Motor neuron (in vitro differentiated cells): ENCODE measurements at regions not wholly inside any gene's neighbourhood (a gene's known extent, or its start where the extent isn't known, plus 50 kb on each side); places are given as distances from the start of the nearest gene placed in this dataset.
A peak's percentile ranks its signal among the peaks of the same experiment; 100 is the strongest.

Experiments used
- ATAC-seq, 8 experiments: fragments of 200-7000 bp; cut with Tn5 transposase; replicated peaks in 6 of 8; 2 replicates each; pipeline ENCODE4 v1.8.0; 2021; ENCODE audit warnings: mild to moderate bottlenecking in 8 of 8, moderate library complexity in 8 of 8
- H3K27ac ChIP-seq, 2 donors: fragments of 250-450 bp; sonication (Bioruptor Pico); 2 replicates each; pipeline ENCODE4 v1.9.0; 2021; ENCODE audit warnings: antibody characterized with exemption in 2 of 2, mild to moderate bottlenecking in 2 of 2, moderate library complexity in 1 of 2
- H3K4me1 ChIP-seq, 2 donors: fragments of 250-450 bp; sonication (Bioruptor Pico); replicated peaks in 1 of 2; 2 replicates each; pipeline ENCODE4 v1.6.1; 2021; ENCODE audit warnings: antibody characterized with exemption in 2 of 2, mild to moderate bottlenecking in 2 of 2, moderate library complexity in 1 of 2
- H3K4me3 ChIP-seq, 5 donors: fragments of 250-450 bp; sonication (Bioruptor Pico); 2 replicates each; pipeline ENCODE4 v1.9.0; 2021; ENCODE audit warnings: antibody characterized with exemption in 5 of 5, mild to moderate bottlenecking in 5 of 5, moderate library complexity in 4 of 5
- WGBS, 10 experiments: fragments of 450-650 bp; shearing (Covaris generic); methylation state at CpG; one replicate each; pipeline ENCODE4 v1.0.0; 2022; 5-methylcytosine and 5-hydroxymethylcytosine counted together
- in situ Hi-C, 9 experiments: fragments of 400-800 bp; cut with MboI; loops; one replicate each; pipeline ENCODE4 v1.15.0; 2021; ENCODE audit warnings: low sequenced_read_pairs in 9 of 9, low pct_unique_long_range_greater_than_20kb in 2 of 9; ENCODE audit not compliant: unreplicated experiment in 9 of 9

DNA sequence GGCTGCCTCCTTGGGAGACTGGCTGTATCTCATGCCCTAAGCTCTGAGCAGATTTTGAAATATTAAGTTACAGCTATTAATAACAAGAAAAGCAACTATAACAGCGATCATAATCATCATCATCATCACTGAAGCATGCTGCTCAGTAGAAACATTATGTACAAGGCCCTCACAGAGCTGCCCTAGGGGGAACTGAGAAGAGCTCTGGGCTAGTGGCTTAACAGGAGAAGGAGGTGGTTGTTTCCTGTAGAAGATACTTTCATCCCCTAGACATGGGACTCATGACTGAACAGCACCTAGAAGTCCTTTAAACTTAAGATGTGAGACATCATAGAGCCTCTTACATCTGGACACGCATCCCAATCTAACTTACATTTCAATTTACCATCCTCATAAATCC lies 332.8 kb upstream of the PLET1 start:
- in situ Hi-C loops, result loop anchor here in 7 of 9 experiments (25.0 kb wide), 4 partner anchors 306 to 694 kb away; partner anchors contain the start of gene NCAM1 (in 3 of the 7)
- Histone ChIP-seq H3K27ac (no peak overlapping the region), H3K4me1 (peaks cover 22 to 24% of the 10 kb centered on the region in 2 donors), H3K4me3 (no peak overlapping the region)
- ATAC-seq, result no peak
- 60 to 100% (median 80%) methylated on average over 1 to 2 of the region's 2 CpGs; no CpG with 5 or more reads in 5 of the 10 experiments for WGBS, 10 experiments

DNA sequence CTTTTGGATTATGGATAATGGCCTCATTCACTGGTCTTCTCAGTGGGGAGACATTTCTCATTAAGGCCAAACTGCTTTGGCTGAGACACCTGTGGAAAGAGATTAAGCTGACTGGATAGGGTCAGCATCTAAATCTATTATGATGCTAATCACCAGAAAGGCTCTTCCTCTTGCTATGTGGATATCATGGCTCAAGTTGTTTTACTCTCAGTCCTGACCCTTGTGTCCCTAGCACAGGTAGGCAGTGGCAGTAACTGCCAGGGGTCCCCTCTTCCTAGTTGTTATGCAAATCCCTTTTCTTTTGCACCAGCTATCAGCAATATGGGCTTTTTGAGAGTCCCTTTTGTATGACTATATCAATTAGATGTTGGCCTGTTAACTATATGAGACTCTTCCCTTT lies 335.7 kb upstream of the PLET1 start:
- no peak for ATAC-seq
- peaks cover 0 to 2% of the 10 kb centered on the region in 2 donors for H3K4me1 ChIP-seq
- in situ Hi-C loops, result loop anchor here in 7 of 9 experiments (25.0 kb wide), 4 partner anchors 309 to 691 kb away; partner anchors contain the start of gene NCAM1 (in 3 of the 7)
- H3K4me3 ChIP-seq, result no peak overlapping the region
- H3K27ac ChIP-seq, result no peak overlapping the region

DNA sequence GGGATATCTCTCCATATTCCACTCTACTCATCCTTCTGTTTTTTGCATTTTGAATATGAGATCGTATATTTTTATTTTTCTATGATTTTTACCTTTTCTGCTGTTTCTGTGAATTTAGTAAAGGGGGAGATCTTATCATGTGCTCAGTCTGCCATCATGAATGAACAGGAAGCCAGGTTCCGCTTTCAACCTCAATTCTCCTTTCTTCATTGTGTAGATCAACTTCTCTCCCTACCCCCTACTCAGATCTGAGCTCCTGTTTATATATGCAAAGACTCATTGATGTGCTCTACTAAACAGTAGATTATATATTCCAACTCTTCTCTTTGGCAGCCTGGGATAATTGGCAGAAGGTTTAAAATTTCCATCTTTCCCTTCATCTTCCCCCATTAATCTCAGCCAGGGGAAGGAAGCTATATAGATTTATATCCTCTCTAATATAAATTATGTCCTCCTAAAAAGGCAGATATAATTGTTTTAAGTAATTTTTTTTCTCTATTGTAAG lies 336.7 kb upstream of the PLET1 start:
- H3K27ac ChIP-seq, result no peak overlapping the region
- 42 to 100% (median 95%) methylated on average over 1 to 2 of the region's 2 CpGs for WGBS, 10 experiments
- no peak for ATAC-seq
- no peak overlapping the region for H3K4me3 ChIP-seq
- in situ Hi-C loops, result loop anchor here in 7 of 9 experiments (25.0 kb wide), 4 partner anchors 310 to 690 kb away; partner anchors contain the start of gene NCAM1 (in 3 of the 7)
- H3K4me1 ChIP-seq, result peaks cover 0 to 2% of the 10 kb centered on the region in 2 donors

DNA sequence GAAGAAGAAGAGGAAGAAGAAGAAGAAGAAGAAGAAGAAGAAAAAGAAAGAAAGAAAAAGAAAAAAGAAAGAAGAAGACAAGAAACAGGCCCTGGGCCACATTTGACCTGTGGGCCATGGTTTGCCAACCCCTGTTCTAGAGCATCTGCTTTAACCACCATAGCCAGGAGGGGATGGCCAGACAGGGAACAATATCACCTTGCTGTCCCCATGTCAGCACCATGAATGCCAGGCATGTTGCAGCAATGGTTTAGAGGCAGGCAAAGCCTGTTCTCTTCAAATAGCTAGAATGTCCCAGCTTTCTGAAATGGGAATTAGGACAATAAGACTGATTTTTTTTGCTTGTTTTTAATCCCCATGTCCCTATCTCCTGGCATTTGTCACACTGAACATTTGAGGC lies 338.6 kb upstream of the PLET1 start:
- in situ Hi-C loops, result loop anchor here in 7 of 9 experiments (25.0 kb wide), 4 partner anchors 312 to 688 kb away; partner anchors contain the start of gene NCAM1 (in 3 of the 7)

DNA sequence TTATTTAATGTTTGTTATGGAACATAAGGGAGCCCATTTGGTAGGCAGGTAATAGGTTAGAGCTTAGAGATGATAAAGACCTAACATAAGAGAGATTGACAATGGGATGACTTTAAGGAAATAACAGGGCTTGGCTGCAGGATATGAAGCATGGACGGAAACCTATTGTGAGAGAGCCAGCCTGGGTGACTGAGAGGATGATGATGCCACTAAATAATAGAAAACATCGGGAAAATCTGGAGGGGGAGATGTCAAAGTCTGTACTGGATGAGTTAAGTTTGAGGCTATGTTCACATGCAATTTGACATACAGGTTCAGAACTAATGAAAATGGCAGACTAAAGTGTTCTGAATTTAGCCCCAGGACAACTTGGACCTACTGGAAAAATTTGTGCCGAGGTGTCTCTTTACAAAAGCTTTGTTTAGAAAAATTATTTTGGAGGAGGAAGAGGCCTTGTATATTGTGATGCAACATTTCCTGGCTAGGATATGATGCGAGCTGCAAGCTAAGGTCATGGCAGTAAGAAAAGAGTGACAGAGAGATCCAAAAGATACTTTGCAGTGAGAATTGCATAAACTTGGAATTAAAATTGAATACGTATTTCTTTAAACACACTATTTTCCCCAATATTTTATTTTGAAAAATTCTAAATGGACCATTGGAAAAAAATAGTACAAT lies 339.3 kb upstream of the PLET1 start:
- in situ Hi-C loops, result loop anchor here in 8 of 9 experiments (25.0 kb wide), 5 partner anchors 187 to 687 kb away; partner anchors contain the start of gene NCAM1 (in 6 of the 8)
- WGBS, 10 experiments, result 8 to 95% (median 80%) methylated on average over 3 to 5 of the region's 5 CpGs

More for the DNA sequence above, 338.6 kb upstream of the PLET1 start:
- Histone ChIP-seq H3K4me3 (no peak overlapping the region), H3K27ac (no peak overlapping the region), H3K4me1 (peaks cover 0 to 2% of the 10 kb centered on the region in 2 donors)
- no peak for ATAC-seq

DNA sequence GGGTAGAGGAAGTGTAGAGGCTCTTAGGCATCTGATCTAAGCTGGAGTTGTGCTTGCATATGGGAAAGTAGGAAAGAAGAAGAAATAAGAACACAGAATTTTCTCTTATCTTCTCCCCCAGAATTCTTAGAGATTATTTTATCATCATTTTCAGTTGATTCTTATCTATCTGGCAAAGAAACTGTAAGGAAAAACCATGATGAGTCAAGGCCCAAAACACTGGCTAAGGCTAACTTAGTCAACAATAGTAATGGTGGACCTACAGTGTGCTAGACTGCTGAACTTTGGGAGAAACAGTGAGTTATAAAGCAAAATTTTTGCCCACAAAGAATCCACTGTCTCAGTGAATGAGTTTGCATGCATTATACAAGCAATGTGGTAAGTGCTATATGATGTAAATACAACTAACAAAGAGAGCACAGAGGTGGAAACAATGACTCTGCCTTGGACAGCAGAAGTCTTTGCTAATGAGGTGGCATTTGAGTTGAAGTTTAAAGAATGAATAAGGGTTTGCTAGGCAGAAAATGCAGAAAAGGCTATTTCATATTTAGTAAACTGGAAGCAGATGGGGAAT lies 344.5 kb upstream of the PLET1 start:
- in situ Hi-C loops, result loop anchor here in 4 of 9 experiments (25.0 kb wide), 2 partner anchors 182 to 357 kb away; partner anchors contain the start of gene NCAM1 (in 3 of the 4)
- no peak overlapping the region for H3K27ac ChIP-seq
- peaks cover 11 to 39% of the 10 kb centered on the region in 2 donors for H3K4me1 ChIP-seq
- no peak overlapping the region for H3K4me3 ChIP-seq
- peak; percentile 26 to 94 (median 78) for ATAC-seq

More for the DNA sequence above, 339.3 kb upstream of the PLET1 start:
- Histone ChIP-seq H3K4me3 (no peak overlapping the region), H3K4me1 (peaks cover 0 to 6% of the 10 kb centered on the region in 2 donors), H3K27ac (no peak overlapping the region)
- ATAC-seq, result no peak

DNA sequence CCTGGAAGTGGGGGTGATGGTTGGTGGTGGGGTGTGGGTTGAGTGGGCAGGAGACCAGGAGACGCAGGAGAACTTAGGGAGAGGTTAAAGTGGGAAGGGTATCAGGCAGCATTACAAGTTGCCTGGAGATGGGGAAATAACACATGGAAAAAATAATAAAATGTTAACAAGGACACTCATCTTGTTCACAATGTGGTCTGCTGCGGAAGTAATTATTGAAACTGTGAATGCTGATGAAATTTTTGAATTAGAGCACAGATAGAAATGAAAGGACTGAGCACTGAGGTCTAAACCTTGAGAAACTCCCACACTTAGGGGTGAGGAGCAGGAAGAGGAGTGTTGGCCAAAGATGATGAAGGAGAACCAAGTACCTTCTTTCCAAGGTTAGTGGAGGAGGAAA lies 346.0 kb upstream of the PLET1 start:
- in situ Hi-C loops, result loop anchor here in 4 of 9 experiments (25.0 kb wide), 2 partner anchors 181 to 356 kb away; partner anchors contain the start of gene NCAM1 (in 3 of the 4)
- ATAC-seq, result no peak
- 25 to 100% (median 100%) methylated on average over 1 to 2 of the region's 2 CpGs; no CpG with 5 or more reads in 3 of the 10 experiments for WGBS, 10 experiments
- Histone ChIP-seq H3K4me3 (no peak overlapping the region), H3K27ac (no peak overlapping the region), H3K4me1 (peaks cover 20 to 54% of the 10 kb centered on the region in 2 donors)

DNA sequence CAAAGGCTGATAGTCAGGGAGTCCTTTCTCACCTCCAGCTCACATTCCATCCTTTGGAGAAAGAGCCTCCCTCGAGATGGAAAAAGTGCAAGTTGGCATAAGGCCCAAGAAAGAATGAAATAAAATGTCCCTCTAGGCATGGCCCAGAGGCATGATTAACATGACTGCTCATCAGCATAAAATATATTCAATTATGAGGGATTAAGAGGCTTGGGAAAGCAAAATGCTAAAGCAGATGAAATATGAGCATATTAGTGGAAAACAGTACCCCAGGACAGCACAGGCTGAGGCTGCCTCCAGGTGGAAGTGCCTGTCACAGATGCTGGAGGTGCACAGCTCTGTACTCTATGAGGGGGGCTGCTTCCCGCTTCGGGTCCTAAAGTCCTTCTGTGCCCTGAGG lies 347.8 kb upstream of the PLET1 start:
- in situ Hi-C loops, result loop anchor here in 4 of 9 experiments (25.0 kb wide), 2 partner anchors 179 to 354 kb away; partner anchors contain the start of gene NCAM1 (in 3 of the 4)
- no peak overlapping the region for H3K27ac ChIP-seq
- 0 to 100% (median 62%) methylated on average over 1 to 3 of the region's 3 CpGs; no CpG with 5 or more reads in 3 of the 10 experiments for WGBS, 10 experiments
- peaks cover 38 to 72% of the 10 kb centered on the region in 2 donors for H3K4me1 ChIP-seq
- H3K4me3 ChIP-seq, result no peak overlapping the region
- peak in 5 of 8 experiments; percentile 19 to 77 (median 50) for ATAC-seq

DNA sequence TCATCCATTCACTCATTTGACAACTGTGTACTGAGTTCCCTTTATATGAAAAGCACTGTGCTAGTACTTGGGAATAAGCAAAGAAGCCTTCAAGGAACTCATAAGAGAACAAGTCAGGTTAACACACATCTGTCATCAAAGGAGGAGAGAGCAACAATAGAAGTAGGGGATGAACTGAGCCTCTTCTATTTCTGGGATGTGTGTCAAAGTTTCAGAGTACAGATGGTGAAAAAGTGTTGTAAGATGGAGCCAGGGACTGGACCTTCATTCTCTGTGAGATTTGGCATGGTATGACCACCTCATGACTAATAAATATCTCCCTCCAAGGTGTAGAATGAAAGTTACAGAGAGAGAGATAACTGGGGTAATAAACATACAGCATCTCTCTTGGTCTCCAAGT lies 349.8 kb upstream of the PLET1 start:
- peak in 1 of 8 experiments; percentile 31 for ATAC-seq
- Histone ChIP-seq H3K27ac (no peak overlapping the region), H3K4me3 (no peak overlapping the region), H3K4me1 (peaks cover 39 to 77% of the 10 kb centered on the region in 2 donors)
- in situ Hi-C loops, result loop anchor here in 5 of 9 experiments (10.0 to 25.0 kb wide), 3 partner anchors 177 to 352 kb away; partner anchors contain the start of gene NCAM1 (in 3 of the 5)

DNA sequence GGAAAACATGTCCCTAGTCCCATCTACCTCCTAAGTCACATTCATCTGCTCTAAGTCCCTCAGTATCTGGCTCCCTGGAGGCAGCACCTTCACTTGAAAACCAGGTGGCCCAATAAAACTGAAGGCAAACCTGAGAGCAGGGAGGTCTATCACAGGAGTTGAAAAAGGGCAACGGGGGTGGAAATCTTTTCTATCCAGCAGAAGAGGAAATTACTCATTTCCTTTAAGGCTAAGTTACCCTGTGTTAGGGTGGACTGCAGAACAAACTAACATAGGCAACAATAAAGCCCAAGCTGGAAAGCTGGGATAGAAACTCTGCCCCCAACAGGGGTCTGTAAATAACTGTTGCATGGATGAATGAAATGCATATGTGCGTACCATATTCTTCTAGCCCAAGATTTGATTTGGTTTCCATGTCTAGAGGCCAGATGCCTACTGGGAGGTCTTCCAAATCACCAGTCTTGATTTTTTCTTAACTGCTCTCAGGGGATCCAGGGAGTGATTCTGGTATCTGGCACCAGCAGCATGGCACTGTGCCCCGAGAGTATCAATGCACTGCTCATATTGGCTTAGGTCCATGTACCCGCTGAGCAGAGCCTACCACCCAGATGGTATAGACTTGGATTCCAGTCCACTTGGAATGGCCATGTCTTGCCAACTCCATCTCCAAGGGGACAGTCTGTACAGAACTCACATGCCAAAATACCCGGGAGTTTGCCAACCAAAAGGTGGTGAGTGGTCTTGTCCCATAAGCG lies 350.0 kb upstream of the NCAM1 start:
- Histone ChIP-seq H3K27ac (no peak overlapping the region), H3K4me3 (no peak overlapping the region), H3K4me1 (peaks cover 42 to 77% of the 10 kb centered on the region in 2 donors)
- no peak for ATAC-seq
- in situ Hi-C loops, result loop anchor here in 5 of 9 experiments (10.0 to 25.0 kb wide), 3 partner anchors 176 to 351 kb away; partner anchors contain the start of gene NCAM1 (in 3 of the 5)
- 0 to 100% (median 90%) methylated on average over 1 to 4 of the region's 6 CpGs; no CpG with 5 or more reads in 1 of the 10 experiments for WGBS, 10 experiments

DNA sequence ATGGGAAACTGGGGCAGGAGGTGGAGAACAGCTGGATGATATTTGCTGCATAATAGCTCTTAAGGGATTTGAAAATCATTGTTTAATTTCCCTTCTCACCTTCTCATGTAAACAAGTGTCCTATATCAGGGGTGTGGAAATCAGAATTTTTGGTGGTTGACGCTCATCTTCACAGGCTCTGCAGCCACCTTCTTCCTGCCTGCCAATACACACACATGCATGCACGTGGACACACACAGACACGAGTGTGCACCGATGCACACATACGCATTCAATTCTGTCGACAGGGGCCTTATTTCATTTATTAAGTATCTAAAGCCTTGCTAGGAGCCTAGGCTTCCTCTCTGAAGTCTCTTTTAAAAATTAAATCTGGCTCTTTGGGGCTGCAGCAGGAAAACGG lies 349.4 kb upstream of the NCAM1 start:
- Histone ChIP-seq H3K4me3 (no peak overlapping the region), H3K27ac (no peak overlapping the region), H3K4me1 (peaks cover 48 to 82% of the 10 kb centered on the region in 2 donors)
- no peak for ATAC-seq
- in situ Hi-C loops, result loop anchor here in 5 of 9 experiments (10.0 to 25.0 kb wide), 3 partner anchors 176 to 351 kb away; partner anchors contain the start of gene NCAM1 (in 3 of the 5)
- 0 to 87% (median 77%) methylated on average over 1 to 7 of the region's 7 CpGs; no CpG with 5 or more reads in 1 of the 10 experiments for WGBS, 10 experiments

DNA sequence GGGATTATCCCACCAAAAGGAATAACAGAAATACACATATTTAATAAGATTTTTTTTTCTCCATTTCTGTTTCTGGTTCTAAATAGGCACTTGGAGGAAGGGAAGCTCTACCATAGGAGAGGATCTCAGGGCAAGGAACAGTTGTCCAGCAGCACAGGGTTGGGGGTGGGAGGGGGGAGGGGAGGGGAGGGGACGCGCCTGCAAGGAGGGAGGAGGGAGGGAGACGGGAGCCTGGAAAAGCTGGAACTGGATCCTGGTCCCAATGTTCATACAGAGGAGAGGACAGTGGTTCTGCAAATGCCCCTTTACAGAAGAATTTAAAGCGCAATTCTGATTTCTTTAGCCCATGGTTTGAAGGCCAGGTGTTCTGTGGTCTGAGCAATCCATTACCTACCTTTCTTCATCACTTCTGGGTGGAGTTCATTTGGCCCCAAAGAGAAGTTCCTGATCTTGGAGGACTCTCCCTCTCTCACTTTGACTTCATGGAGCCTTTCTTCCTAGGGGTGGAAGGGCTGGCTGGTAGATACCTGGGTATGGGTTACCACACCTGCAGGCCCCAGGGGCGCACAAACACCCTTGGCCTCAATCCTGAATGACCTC lies 348.9 kb upstream of the NCAM1 start:
- in situ Hi-C loops, result loop anchor here in 5 of 9 experiments (10.0 to 25.0 kb wide), 3 partner anchors 175 to 350 kb away; partner anchors contain the start of gene NCAM1 (in 3 of the 5)
- peak overlapping the region in 1 of 2 donors; percentile 0 for H3K27ac ChIP-seq
- H3K4me1 ChIP-seq, result peaks cover 54 to 87% of the 10 kb centered on the region in 2 donors
- WGBS, 10 experiments, result 40 to 100% (median 67%) methylated on average over 1 of the region's 5 CpGs; no CpG with 5 or more reads in 7 of the 10 experiments
- ATAC-seq, result peak in 5 of 8 experiments; percentile 23 to 56 (median 51)
- H3K4me3 ChIP-seq, result no peak overlapping the region
